ENCODE measurements at regions not wholly inside any gene's neighbourhood (a gene's known extent, or its start where the extent isn't known, plus 50 kb on each side); places are given as distances from the start of the nearest gene placed in this dataset.
"Not testable (repeated sequence)": the region's sequence is repeated elsewhere in the genome, so short reads cannot be mapped to it uniquely, and the experiment has no call there.

DNA sequence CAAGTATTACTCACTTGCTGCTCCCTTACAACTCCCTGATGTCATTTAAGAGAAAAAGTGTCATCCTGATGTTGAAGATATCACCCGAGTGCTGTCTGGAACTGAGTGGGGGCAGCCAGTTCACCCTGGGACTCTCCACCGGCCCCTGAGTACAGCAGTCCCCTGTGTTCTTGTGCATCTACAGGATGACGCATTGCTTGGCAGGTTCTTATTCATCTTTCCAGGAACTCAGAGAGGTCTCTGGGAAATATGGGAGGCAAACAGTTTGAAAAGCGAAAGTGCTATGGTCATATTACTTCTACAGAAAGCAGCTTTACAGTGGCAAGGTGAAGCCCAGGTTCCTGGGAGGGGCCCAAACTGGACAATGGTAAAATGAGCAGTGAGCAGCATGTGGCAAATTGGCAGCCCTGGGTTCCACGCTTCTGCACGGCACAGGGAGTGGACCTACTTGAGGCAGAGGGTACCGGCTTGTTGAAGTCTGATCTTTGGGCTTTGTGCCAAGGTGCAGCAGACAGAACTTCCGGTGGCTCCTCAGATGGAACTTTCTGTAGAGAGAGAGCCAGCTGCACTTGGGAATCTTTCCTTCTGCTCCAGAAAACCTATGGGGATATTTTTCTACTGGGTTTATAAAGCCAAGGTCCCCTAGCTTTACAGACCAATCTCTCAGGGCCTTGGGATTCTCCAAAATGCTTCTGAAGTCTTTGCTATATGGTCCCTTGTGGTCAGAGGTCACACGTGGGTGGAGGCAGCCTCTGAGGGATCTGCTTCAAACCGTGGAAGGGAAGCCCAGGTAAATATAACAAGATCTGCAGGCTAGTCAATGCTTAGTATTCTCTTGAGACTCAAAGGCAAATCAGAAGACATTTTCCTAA is 128.3 kb downstream of the MAP3K7 start:
- Histone ChIP-seq H3K36me3 (ENCODE audit: low read depth) (no peaks in the 10 kb centered on the region), H3K27me3 (ENCODE audit: insufficient read depth, poor library complexity, severe bottlenecking) (no peaks in the 10 kb centered on the region), H3K27ac (ENCODE audit: poor library complexity, severe bottlenecking) (no peak overlapping the region), H3K4me3 (ENCODE audit: severe bottlenecking) (no peak overlapping the region), H3K9me3 (ENCODE audit: severe bottlenecking) (no peaks in the 10 kb centered on the region), H3K4me1 (ENCODE audit: insufficient read depth, poor library complexity, severe bottlenecking) (peaks cover 8% of the 10 kb centered on the region)
- no peak for DNase-seq (ENCODE audit: low spot score)
- ATAC-seq (ENCODE audit: low read depth): peak; percentile 12; the same call in 1 of the 3 replicates
- TF ChIP-seq, protein P1, sequence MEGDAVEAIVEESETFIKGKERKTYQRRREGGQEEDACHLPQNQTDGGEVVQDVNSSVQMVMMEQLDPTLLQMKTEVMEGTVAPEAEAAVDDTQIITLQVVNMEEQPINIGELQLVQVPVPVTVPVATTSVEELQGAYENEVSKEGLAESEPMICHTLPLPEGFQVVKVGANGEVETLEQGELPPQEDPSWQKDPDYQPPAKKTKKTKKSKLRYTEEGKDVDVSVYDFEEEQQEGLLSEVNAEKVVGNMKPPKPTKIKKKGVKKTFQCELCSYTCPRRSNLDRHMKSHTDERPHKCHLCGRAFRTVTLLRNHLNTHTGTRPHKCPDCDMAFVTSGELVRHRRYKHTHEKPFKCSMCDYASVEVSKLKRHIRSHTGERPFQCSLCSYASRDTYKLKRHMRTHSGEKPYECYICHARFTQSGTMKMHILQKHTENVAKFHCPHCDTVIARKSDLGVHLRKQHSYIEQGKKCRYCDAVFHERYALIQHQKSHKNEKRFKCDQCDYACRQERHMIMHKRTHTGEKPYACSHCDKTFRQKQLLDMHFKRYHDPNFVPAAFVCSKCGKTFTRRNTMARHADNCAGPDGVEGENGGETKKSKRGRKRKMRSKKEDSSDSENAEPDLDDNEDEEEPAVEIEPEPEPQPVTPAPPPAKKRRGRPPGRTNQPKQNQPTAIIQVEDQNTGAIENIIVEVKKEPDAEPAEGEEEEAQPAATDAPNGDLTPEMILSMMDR (IDR thresholded peaks at IDR 0.05; ENCODE audit: poor library complexity, severe bottlenecking): no peak

DNA sequence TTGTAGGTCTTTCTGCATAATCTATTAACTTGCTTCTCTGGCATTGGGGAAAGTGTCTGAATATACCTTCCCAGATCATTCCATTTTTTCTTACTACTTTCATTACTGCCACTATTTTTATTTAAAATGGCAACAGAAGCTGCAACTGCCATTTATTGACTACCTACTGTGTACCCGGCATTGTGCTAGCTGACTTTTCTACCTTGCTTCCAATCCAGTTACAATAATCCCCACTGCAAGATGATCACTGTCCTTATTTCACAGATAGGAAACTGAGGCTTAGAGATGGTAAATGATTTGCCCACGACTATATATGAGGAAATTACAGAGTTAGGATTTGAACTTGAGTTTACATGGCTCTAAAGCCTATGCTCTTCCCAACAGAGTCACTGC is 129.0 kb downstream of the MAP3K7 start:
- no peaks in the 10 kb centered on the region for H3K27me3 ChIP-seq (ENCODE audit: insufficient read depth, poor library complexity, severe bottlenecking)
- H3K4me3 ChIP-seq (ENCODE audit: severe bottlenecking): no peak overlapping the region
- peaks cover 8% of the 10 kb centered on the region for H3K4me1 ChIP-seq (ENCODE audit: insufficient read depth, poor library complexity, severe bottlenecking)
- ATAC-seq (ENCODE audit: low read depth) (no peak), DNase-seq (ENCODE audit: low spot score) (no peak)
- H3K9me3 ChIP-seq (ENCODE audit: severe bottlenecking): no peaks in the 10 kb centered on the region
- no peaks in the 10 kb centered on the region for H3K36me3 ChIP-seq (ENCODE audit: low read depth)
- TF ChIP-seq, protein P1 (IDR thresholded peaks at IDR 0.05; ENCODE audit: poor library complexity, severe bottlenecking): no peak
- H3K27ac ChIP-seq (ENCODE audit: poor library complexity, severe bottlenecking): no peak overlapping the region

DNA sequence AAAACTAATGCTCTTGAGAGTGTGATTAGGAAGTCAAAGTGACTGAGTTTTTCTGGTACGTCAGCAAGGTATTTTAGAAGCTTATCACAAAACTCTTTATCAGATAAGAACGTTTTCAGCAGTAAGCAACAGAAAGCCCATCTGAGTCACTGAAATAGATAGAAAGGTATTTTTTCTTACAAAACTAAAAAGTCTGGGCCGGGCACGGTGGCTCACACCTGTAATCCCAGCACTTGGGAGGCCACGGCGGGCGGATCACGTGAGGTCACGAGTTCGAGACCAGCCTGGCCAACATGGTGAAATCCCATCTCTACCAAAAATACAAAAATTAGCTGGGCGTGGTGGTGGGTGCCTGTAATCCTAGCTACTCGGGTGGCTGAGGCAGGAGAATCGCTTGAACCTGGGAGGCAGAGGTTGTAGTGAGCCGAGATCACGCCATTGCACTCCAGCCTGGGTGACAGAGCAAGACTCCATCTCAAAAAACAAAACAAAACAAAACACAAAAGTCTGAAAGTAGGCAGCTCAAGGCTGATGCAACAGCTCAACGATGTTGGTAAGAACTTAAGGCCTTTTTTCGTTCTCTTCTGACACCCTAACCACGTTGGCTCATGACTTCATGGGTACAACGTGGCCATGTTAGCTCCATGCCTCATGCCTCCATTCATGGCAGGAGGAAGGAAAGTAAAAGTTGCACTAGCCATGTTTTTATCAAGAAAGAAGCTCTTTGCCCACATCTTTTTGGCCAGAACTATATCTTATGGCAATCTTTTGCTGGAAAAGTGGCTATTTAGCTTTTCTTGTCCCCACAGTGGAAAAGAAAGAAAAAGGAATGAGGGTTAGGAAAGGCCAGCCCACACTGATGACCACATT is 129.6 kb downstream of the MAP3K7 start:
- DNase-seq (ENCODE audit: low spot score); H3K27me3 ChIP-seq (ENCODE audit: insufficient read depth, poor library complexity, severe bottlenecking); H3K9me3 ChIP-seq (ENCODE audit: severe bottlenecking); H3K4me1 ChIP-seq (ENCODE audit: insufficient read depth, poor library complexity, severe bottlenecking); H3K36me3 ChIP-seq (ENCODE audit: low read depth); H3K4me3 ChIP-seq (ENCODE audit: severe bottlenecking); H3K27ac ChIP-seq (ENCODE audit: poor library complexity, severe bottlenecking); ATAC-seq (ENCODE audit: low read depth): not testable (repeated sequence)

DNA sequence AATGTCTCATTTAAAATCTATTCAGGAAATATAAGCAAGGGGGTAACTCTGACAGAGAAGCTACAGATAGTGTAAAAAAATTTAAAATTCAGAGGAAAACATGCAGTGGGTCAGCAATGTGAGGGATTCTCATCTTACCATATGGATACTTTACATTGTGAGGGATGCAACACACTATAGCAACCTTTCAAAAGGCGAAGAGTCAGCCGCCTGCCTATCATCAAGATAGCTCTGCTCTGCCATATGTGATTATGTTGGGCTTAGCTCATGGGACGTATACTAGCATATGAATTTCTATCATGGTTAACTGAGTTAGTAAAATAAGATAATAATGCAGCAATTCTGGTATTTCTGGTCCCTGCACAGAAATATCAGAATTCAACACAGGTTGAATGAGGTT is 130.9 kb downstream of the MAP3K7 start:
- DNase-seq (ENCODE audit: low spot score): no peak

DNA sequence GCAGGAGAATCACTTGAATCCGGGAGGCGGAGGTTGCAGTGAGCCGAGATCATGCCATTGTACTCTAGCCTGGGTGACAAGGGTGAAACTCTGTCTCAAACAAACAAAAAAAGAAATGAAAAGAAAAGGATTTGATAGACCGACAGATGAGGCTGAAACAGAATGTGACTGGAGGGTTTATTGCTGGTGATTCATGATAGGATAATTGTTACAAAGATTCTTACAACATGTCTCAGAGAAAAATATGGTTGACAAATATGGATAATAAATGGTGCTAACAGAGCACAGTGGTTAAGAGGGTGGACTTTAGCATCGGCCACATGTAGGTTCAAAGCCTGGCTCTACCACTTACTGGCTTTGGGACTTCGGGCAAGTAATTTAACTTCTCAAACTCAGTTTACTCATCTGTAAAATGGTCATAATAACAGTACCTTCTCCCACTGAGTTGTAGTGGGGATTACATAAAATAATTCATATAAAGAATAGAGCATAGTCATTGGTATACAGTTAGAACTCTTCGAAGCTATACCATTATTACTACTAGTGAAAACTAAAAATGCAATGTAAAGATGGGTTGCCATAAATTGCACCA is 131.9 kb downstream of the MAP3K7 start:
- peaks cover 8% of the 10 kb centered on the region for H3K4me1 ChIP-seq (ENCODE audit: insufficient read depth, poor library complexity, severe bottlenecking)
- no peak for ATAC-seq (ENCODE audit: low read depth)
- no peak for DNase-seq (ENCODE audit: low spot score)
- no peak overlapping the region for H3K27ac ChIP-seq (ENCODE audit: poor library complexity, severe bottlenecking)
- no peaks in the 10 kb centered on the region for H3K9me3 ChIP-seq (ENCODE audit: severe bottlenecking)
- H3K27me3 ChIP-seq (ENCODE audit: insufficient read depth, poor library complexity, severe bottlenecking): no peaks in the 10 kb centered on the region
- TF ChIP-seq, protein P1 (IDR thresholded peaks at IDR 0.05; ENCODE audit: poor library complexity, severe bottlenecking): no peak
- no peak overlapping the region for H3K4me3 ChIP-seq (ENCODE audit: severe bottlenecking)
- H3K36me3 ChIP-seq (ENCODE audit: low read depth): no peaks in the 10 kb centered on the region

More for the DNA sequence above, 130.9 kb downstream of the MAP3K7 start:
- H3K36me3 ChIP-seq (ENCODE audit: low read depth): no peaks in the 10 kb centered on the region
- H3K27ac ChIP-seq (ENCODE audit: poor library complexity, severe bottlenecking): no peak overlapping the region
- peaks cover 8% of the 10 kb centered on the region for H3K4me1 ChIP-seq (ENCODE audit: insufficient read depth, poor library complexity, severe bottlenecking)
- H3K9me3 ChIP-seq (ENCODE audit: severe bottlenecking): no peaks in the 10 kb centered on the region
- TF ChIP-seq, protein P1 (IDR thresholded peaks at IDR 0.05; ENCODE audit: poor library complexity, severe bottlenecking): no peak
- H3K27me3 ChIP-seq (ENCODE audit: insufficient read depth, poor library complexity, severe bottlenecking): no peaks in the 10 kb centered on the region
- ATAC-seq (ENCODE audit: low read depth): no peak
- no peak overlapping the region for H3K4me3 ChIP-seq (ENCODE audit: severe bottlenecking)
